A673 (cell line): ENCODE measurements at regions not wholly inside any gene's neighbourhood (a gene's known extent, or its start where the extent isn't known, plus 50 kb on each side); places are given as distances from the start of the nearest gene placed in this dataset.

Experiments used
- EZH2 ChIP-seq: fragments of 200-600 bp; sonication (generic); IDR thresholded peaks from 2 replicates; pipeline ENCODE4 v1.6.1; 2017; ENCODE audit warnings: borderline replicate concordance, low read depth, mild to moderate bottlenecking, mixed read lengths, antibody characterized with exemption, low read length; ENCODE audit not compliant: poor library complexity, severe bottlenecking
- TF ChIP-seq, protein P1 (sequence below): fragments of 300-800, 200-600 bp; sonication (generic); conservative IDR thresholded peaks from 2 replicates; pipeline ENCODE4 v1.5.1; 2017; ENCODE audit warnings: low read depth, mild to moderate bottlenecking, antibody characterized with exemption, low read length, moderate library complexity, mixed read lengths

DNA sequence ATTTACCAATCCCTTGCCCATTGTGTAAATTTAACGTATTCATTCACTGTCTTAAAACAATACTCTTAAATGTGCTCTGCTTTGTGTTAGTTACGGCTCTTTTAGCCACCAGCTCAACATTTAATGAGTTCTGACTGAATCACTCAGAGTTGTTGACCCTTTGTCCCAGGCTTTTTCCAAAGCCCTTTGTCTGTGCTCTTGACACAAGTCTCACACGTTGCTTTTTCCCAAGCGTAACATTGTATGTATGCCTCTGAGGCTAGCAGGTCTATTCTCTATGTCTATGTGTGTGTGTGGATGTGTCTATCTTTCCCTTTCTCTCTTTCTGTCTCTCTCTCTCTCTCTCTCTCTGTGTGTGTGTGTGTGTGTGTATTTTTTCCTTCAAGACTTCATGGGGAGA lies 435.4 kb upstream of the GOLIM4 start:
- TF ChIP-seq, protein P1, sequence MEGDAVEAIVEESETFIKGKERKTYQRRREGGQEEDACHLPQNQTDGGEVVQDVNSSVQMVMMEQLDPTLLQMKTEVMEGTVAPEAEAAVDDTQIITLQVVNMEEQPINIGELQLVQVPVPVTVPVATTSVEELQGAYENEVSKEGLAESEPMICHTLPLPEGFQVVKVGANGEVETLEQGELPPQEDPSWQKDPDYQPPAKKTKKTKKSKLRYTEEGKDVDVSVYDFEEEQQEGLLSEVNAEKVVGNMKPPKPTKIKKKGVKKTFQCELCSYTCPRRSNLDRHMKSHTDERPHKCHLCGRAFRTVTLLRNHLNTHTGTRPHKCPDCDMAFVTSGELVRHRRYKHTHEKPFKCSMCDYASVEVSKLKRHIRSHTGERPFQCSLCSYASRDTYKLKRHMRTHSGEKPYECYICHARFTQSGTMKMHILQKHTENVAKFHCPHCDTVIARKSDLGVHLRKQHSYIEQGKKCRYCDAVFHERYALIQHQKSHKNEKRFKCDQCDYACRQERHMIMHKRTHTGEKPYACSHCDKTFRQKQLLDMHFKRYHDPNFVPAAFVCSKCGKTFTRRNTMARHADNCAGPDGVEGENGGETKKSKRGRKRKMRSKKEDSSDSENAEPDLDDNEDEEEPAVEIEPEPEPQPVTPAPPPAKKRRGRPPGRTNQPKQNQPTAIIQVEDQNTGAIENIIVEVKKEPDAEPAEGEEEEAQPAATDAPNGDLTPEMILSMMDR = no peak
- TF ChIP-seq EZH2 = no peak
